Neural cell (in vitro differentiated cells): ENCODE measurements at regions not wholly inside any gene's neighbourhood (a gene's known extent, or its start where the extent isn't known, plus 50 kb on each side); places are given as distances from the start of the nearest gene placed in this dataset.

Source experiments
- H2AFZ ChIP-seq: fragments of 200-600, 300-800 bp; sonication (generic), shearing (Covaris generic); 2 replicates; pipeline ENCODE4 v1.6.0; 2014; ENCODE audit warnings: low read depth, mild to moderate bottlenecking, antibody characterized with exemption, low read length, moderate library complexity
- H3F3A ChIP-seq: fragments of 200-600 bp; shearing (Covaris generic); 2 replicates; pipeline ENCODE4 v1.6.1; 2016; ENCODE audit warnings: mild to moderate bottlenecking, moderate library complexity, mixed read lengths, antibody characterized with exemption, low read length; ENCODE audit not compliant: insufficient read depth, poor library complexity, severe bottlenecking
- H3K27ac ChIP-seq: fragments of 200-600, 300-800 bp; sonication (generic), shearing (Covaris generic); 2 replicates; pipeline ENCODE4 v1.5.1; 2014; ENCODE audit warnings: mild to moderate bottlenecking, low read length, moderate library complexity
- H3K27me3 ChIP-seq: fragments of 300-800, 200-600 bp; sonication (generic), shearing (Covaris generic); 2 replicates; pipeline ENCODE4 v1.6.0; 2014; ENCODE audit warnings: mild to moderate bottlenecking, low read depth, low read length, moderate library complexity; ENCODE audit not compliant: insufficient read depth
- H3K36me3 ChIP-seq: fragments of 300-800, 200-600 bp; sonication (generic), shearing (Covaris generic); 2 replicates; pipeline ENCODE4 v1.5.1; 2014; ENCODE audit warnings: mild to moderate bottlenecking, antibody characterized with exemption, low read length, moderate library complexity; ENCODE audit not compliant: insufficient read depth
- H3K4me2 ChIP-seq: fragments of 300-800, 200-600 bp; sonication (generic), shearing (Covaris generic); 2 replicates; pipeline ENCODE4 v1.6.0; 2014; ENCODE audit warnings: mild to moderate bottlenecking, low read length
- H3K4me3 ChIP-seq: fragments of 300-800, 200-600 bp; sonication (generic), shearing (Covaris generic); 2 replicates; pipeline ENCODE4 v1.5.1; 2014; ENCODE audit warnings: mild to moderate bottlenecking, low read length, moderate library complexity
- H3K79me2 ChIP-seq: fragments of 200-600 bp; shearing (Covaris generic); replicated peaks from 2 replicates; pipeline ENCODE4 v1.6.0; 2014; ENCODE audit warnings: mild to moderate bottlenecking, low read length, moderate library complexity; ENCODE audit not compliant: insufficient read depth
- H3K9ac ChIP-seq: fragments of 300-800, 200-600 bp; sonication (generic), shearing (Covaris generic); 2 replicates; pipeline ENCODE4 v1.6.1; 2016; ENCODE audit warnings: mild to moderate bottlenecking, low read length, mixed read lengths
- H3K9me2 ChIP-seq: fragments of 200-600 bp; shearing (Covaris generic); 2 replicates; pipeline ENCODE4 v1.6.1; 2016; ENCODE audit warnings: mild to moderate bottlenecking, low read length, mixed read lengths; ENCODE audit not compliant: insufficient read depth
- H3K9me3 ChIP-seq: fragments of 200-600, 300-800 bp; sonication (generic), shearing (Covaris generic); 2 replicates; pipeline ENCODE4 v1.6.1; 2016; ENCODE audit warnings: mild to moderate bottlenecking, mixed run types, low read length, moderate library complexity, mixed read lengths
- H4K20me1 ChIP-seq: fragments of 200-600 bp; shearing (Covaris generic); 2 replicates; pipeline ENCODE4 v1.6.1; 2016; ENCODE audit warnings: mild to moderate bottlenecking, mixed run types; ENCODE audit not compliant: insufficient read depth
- CTCF ChIP-seq: fragments of 450-650 bp; IDR thresholded peaks from 2 replicates; pipeline ENCODE4 v1.5.1; 2014; ENCODE audit warnings: antibody characterized with exemption, mild to moderate bottlenecking, moderate library complexity; ENCODE audit not compliant: poor library complexity, severe bottlenecking
- EP300 ChIP-seq: fragments of 450-650 bp; conservative IDR thresholded peaks from 2 replicates; pipeline ENCODE4 v1.6.1; 2014; ENCODE audit warnings: antibody characterized with exemption, mild to moderate bottlenecking, moderate library complexity; ENCODE audit not compliant: poor library complexity, severe bottlenecking
- EZH2 ChIP-seq: fragments of 200-600, 300-800 bp; shearing (Covaris generic), sonication (generic); IDR thresholded peaks from 2 replicates; pipeline ENCODE4 v1.6.1; 2014; ENCODE audit warnings: antibody characterized with exemption, low read length, borderline replicate concordance, mild to moderate bottlenecking; ENCODE audit not compliant: insufficient read depth, poor library complexity, severe bottlenecking
- MXI1 ChIP-seq: fragments of 450-650 bp; conservative IDR thresholded peaks from 2 replicates; pipeline ENCODE4 v1.6.1; 2014; ENCODE audit warnings: antibody characterized with exemption, mild to moderate bottlenecking; ENCODE audit not compliant: poor library complexity, severe bottlenecking
- POLR2AphosphoS5 ChIP-seq: IDR thresholded peaks from 2 replicates; pipeline ENCODE4 v1.6.1; 2012
- RAD21 ChIP-seq: fragments of 450-650 bp; conservative IDR thresholded peaks from 2 replicates; pipeline ENCODE4 v1.6.1; 2014; ENCODE audit warnings: antibody characterized with exemption, mild to moderate bottlenecking, moderate library complexity
- SMC3 ChIP-seq: fragments of 450-650 bp; conservative IDR thresholded peaks from 2 replicates; pipeline ENCODE4 v1.6.1; 2014; ENCODE audit warnings: antibody characterized with exemption, mild to moderate bottlenecking, moderate library complexity; ENCODE audit not compliant: poor library complexity
- TAF1 ChIP-seq: IDR thresholded peaks from 2 replicates; pipeline ENCODE4 v1.6.1; 2012; ENCODE audit warnings: low read depth
- TF ChIP-seq, protein P1 (sequence below): IDR thresholded peaks from 2 replicates; pipeline ENCODE4 v1.6.1; 2012; ENCODE audit warnings: borderline replicate concordance

DNA sequence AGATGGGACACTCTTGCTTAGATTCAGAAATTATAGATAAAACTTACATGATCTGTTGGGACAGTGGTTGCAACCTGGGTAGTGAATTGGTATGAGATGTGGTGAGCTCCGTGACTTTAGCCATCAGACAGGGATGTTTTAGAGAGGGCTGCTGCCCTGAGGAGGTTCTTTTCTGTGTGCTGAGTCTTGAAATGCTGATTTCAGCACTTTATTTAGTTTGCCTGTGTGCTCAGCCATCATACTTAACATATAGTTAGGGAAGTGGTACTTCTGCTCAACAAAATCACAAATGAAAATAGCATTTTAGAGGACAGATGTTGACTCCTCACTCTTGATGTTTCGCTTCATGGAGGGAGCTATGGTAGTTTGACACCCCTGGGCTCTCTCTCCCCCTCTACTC lies 95.9 kb upstream of the CDH13 start:
- Histone ChIP-seq H3K9ac (no peak overlapping the region), H3K27ac (no peak overlapping the region), H4K20me1 (no peaks in the 10 kb centered on the region), H3K9me3 (no peaks in the 10 kb centered on the region), H3K9me2 (no peaks in the 10 kb centered on the region), H3K4me3 (no peak overlapping the region), H3K27me3 (no peaks in the 10 kb centered on the region), H2AFZ (no peak overlapping the region), H3K36me3 (no peaks in the 10 kb centered on the region), H3K4me2 (no peak overlapping the region), H3K79me2 (no peaks in the 10 kb centered on the region), H3F3A (no peaks in the 10 kb centered on the region)
- TF ChIP-seq MXI1 = no peak
- no peak for TF ChIP-seq CTCF
- no peak for TF ChIP-seq TAF1
- TF ChIP-seq SMC3 = no peak
- TF ChIP-seq, protein P1, sequence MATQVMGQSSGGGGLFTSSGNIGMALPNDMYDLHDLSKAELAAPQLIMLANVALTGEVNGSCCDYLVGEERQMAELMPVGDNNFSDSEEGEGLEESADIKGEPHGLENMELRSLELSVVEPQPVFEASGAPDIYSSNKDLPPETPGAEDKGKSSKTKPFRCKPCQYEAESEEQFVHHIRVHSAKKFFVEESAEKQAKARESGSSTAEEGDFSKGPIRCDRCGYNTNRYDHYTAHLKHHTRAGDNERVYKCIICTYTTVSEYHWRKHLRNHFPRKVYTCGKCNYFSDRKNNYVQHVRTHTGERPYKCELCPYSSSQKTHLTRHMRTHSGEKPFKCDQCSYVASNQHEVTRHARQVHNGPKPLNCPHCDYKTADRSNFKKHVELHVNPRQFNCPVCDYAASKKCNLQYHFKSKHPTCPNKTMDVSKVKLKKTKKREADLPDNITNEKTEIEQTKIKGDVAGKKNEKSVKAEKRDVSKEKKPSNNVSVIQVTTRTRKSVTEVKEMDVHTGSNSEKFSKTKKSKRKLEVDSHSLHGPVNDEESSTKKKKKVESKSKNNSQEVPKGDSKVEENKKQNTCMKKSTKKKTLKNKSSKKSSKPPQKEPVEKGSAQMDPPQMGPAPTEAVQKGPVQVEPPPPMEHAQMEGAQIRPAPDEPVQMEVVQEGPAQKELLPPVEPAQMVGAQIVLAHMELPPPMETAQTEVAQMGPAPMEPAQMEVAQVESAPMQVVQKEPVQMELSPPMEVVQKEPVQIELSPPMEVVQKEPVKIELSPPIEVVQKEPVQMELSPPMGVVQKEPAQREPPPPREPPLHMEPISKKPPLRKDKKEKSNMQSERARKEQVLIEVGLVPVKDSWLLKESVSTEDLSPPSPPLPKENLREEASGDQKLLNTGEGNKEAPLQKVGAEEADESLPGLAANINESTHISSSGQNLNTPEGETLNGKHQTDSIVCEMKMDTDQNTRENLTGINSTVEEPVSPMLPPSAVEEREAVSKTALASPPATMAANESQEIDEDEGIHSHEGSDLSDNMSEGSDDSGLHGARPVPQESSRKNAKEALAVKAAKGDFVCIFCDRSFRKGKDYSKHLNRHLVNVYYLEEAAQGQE = no peak
- TF ChIP-seq EP300 = no peak
- no peak for TF ChIP-seq POLR2AphosphoS5
- no peak for TF ChIP-seq EZH2
- no peak for TF ChIP-seq RAD21

GRCh38 chr16:82527101-82527500 lies 99.7 kb upstream of the CDH13 start:
- Histone ChIP-seq H3K4me2 (no peak overlapping the region), H3K79me2 (no peaks in the 10 kb centered on the region), H3K27me3 (no peaks in the 10 kb centered on the region), H3K9ac (no peak overlapping the region), H3K9me2 (no peaks in the 10 kb centered on the region), H3K27ac (no peak overlapping the region), H3F3A (no peaks in the 10 kb centered on the region), H3K36me3 (no peaks in the 10 kb centered on the region), H3K9me3 (no peaks in the 10 kb centered on the region), H4K20me1 (no peaks in the 10 kb centered on the region), H3K4me3 (no peak overlapping the region), H2AFZ (no peak overlapping the region)
- TF ChIP-seq TAF1 = no peak
- no peak for TF ChIP-seq RAD21
- TF ChIP-seq, protein P1 = no peak
- TF ChIP-seq SMC3 = no peak
- TF ChIP-seq EZH2 = no peak
- TF ChIP-seq CTCF = no peak
